NCI-H1092 treated with DMSO at 0.1 percent for 48 hours (cell line): ENCODE measurements at regions not wholly inside any gene's neighbourhood (a gene's known extent, or its start where the extent isn't known, plus 50 kb on each side); places are given as distances from the start of the nearest gene placed in this dataset.
"Not testable (repeated sequence)": the region's sequence is repeated elsewhere in the genome, so short reads cannot be mapped to it uniquely, and the experiment has no call there.

Experiments used
- DNase-seq: peaks from one replicate; lab custom pipeline; 2025; lab: John Stamatoyannopoulos, UW

- no peak for DNase-seq
These were observed 174.7 kb downstream of the MAP2K4 start for GRCh38 chr17:12195418-12195817.

- DNase-seq: no peak
These were observed 180.7 kb downstream of the MAP2K4 start for GRCh38 chr17:12201294-12201880.

GRCh38 chr17:12209632-12210191, 189.0 kb downstream of the MAP2K4 start:
- no peak for DNase-seq

- not testable (repeated sequence) for DNase-seq
These were observed 200.2 kb downstream of the MAP2K4 start for GRCh38 chr17:12220714-12221439.

GRCh38 chr17:12222392-12222791, 201.7 kb downstream of the MAP2K4 start:
- DNase-seq: no peak

GRCh38 chr17:12227547-12227946, 206.9 kb downstream of the MAP2K4 start:
- no peak for DNase-seq

- DNase-seq: no peak
These were observed 208.7 kb downstream of the MAP2K4 start for GRCh38 chr17:12229335-12229734.

GRCh38 chr17:12230481-12231354, 210.0 kb downstream of the MAP2K4 start:
- no peak for DNase-seq

GRCh38 chr17:12231355-12231682, 210.6 kb downstream of the MAP2K4 start:
- DNase-seq: no peak

- not testable (repeated sequence) for DNase-seq
These were observed 218.3 kb downstream of the MAP2K4 start for GRCh38 chr17:12239021-12239420.

- DNase-seq: no peak
These were observed 221.8 kb downstream of the MAP2K4 start for GRCh38 chr17:12242345-12242954.

- no peak for DNase-seq
These were observed 227.1 kb downstream of the MAP2K4 start for GRCh38 chr17:12247761-12248160.

- DNase-seq: no peak
These were observed 230.3 kb downstream of the MAP2K4 start for GRCh38 chr17:12250973-12251372.

GRCh38 chr17:12252462-12252861, 231.8 kb downstream of the MAP2K4 start:
- no peak for DNase-seq

- DNase-seq: no peak
These were observed 233.8 kb downstream of the MAP2K4 start for GRCh38 chr17:12254460-12254859.

GRCh38 chr17:12256380-12256995, 235.8 kb downstream of the MAP2K4 start:
- DNase-seq: peak; percentile 14

GRCh38 chr17:12257176-12257575, 236.5 kb downstream of the MAP2K4 start:
- DNase-seq: no peak

GRCh38 chr17:12261354-12261753, 240.7 kb downstream of the MAP2K4 start:
- DNase-seq: no peak

GRCh38 chr17:12269751-12270150, 249.1 kb downstream of the MAP2K4 start:
- no peak for DNase-seq

GRCh38 chr17:12277827-12278226, 257.1 kb downstream of the MAP2K4 start:
- DNase-seq: no peak

GRCh38 chr17:12282056-12282455, 261.4 kb downstream of the MAP2K4 start:
- DNase-seq: no peak

- no peak for DNase-seq
These were observed 267.3 kb downstream of the MAP2K4 start for GRCh38 chr17:12287953-12288352.
